ENCODE measurements at regions not wholly inside any gene's neighbourhood (a gene's known extent, or its start where the extent isn't known, plus 50 kb on each side); places are given as distances from the start of the nearest gene placed in this dataset.

GRCh38 chr9:88757406-88758010, 222.5 kb downstream of the NXNL2 start:
- 80 to 82% methylated on average over 9 of the region's 9 CpGs for WGBS, 2 donors
- DNase-seq (ENCODE audit: low spot score in 2 of 2): no peak

GRCh38 chr9:88759364-88759763, 224.4 kb downstream of the NXNL2 start:
- DNase-seq (ENCODE audit: low spot score in 2 of 2): no peak
- no peak overlapping the region for H3K4me3 ChIP-seq (ENCODE audit: low read depth, poor library complexity, severe bottlenecking)
- WGBS, 2 donors: 86 to 93% methylated on average over 5 of the region's 5 CpGs
- intact Hi-C loops (cut with DNase I; ENCODE audit: low total_unique reads): no loop called here
- TF ChIP-seq POLR2A (IDR thresholded peaks at IDR 0.05) (no peak), CTCF (IDR thresholded peaks at IDR 0.05) (no peak)

More at GRCh38 chr9:88757406-88758010, 222.5 kb downstream of the NXNL2 start:
- intact Hi-C loops (cut with DNase I; ENCODE audit: low total_unique reads): no loop called here
- TF ChIP-seq POLR2A (IDR thresholded peaks at IDR 0.05) (no peak), CTCF (IDR thresholded peaks at IDR 0.05) (no peak)
- no peak overlapping the region for H3K4me3 ChIP-seq (ENCODE audit: low read depth, poor library complexity, severe bottlenecking)

- TF ChIP-seq CTCF (IDR thresholded peaks at IDR 0.05) (no peak), POLR2A (IDR thresholded peaks at IDR 0.05) (no peak)
- WGBS, 2 donors: 29 to 41% methylated on average over 4 of the region's 4 CpGs
- no peak for DNase-seq (ENCODE audit: low spot score in 2 of 2)
- intact Hi-C loops (cut with DNase I; ENCODE audit: low total_unique reads): no loop called here
- no peak overlapping the region for H3K4me3 ChIP-seq (ENCODE audit: low read depth, poor library complexity, severe bottlenecking)
Measured at GRCh38 chr9:88766778-88767503, 224.3 kb upstream of the S1PR3 start.

GRCh38 chr9:88767504-88767790, 223.8 kb upstream of the S1PR3 start:
- TF ChIP-seq CTCF (IDR thresholded peaks at IDR 0.05) (no peak), POLR2A (IDR thresholded peaks at IDR 0.05) (no peak)
- intact Hi-C loops (cut with DNase I; ENCODE audit: low total_unique reads): no loop called here

GRCh38 chr9:88772575-88772974, 218.7 kb upstream of the S1PR3 start:
- DNase-seq (ENCODE audit: low spot score in 2 of 2): no peak
- no peak overlapping the region for H3K4me3 ChIP-seq (ENCODE audit: low read depth, poor library complexity, severe bottlenecking)
- no peak for TF ChIP-seq CTCF (IDR thresholded peaks at IDR 0.05)
- 55 to 60% methylated on average over 3 of the region's 3 CpGs for WGBS, 2 donors
- intact Hi-C loops (cut with DNase I; ENCODE audit: low total_unique reads): no loop called here

More at GRCh38 chr9:88767504-88767790, 223.8 kb upstream of the S1PR3 start:
- no peak for DNase-seq (ENCODE audit: low spot score in 2 of 2)
- H3K4me3 ChIP-seq (ENCODE audit: low read depth, poor library complexity, severe bottlenecking): no peak overlapping the region

GRCh38 chr9:88773126-88773525, 218.1 kb upstream of the S1PR3 start:
- DNase-seq (ENCODE audit: low spot score in 2 of 2): no peak
- no peak overlapping the region for H3K4me3 ChIP-seq (ENCODE audit: low read depth, poor library complexity, severe bottlenecking)
- WGBS, 2 donors: 86 to 87% methylated on average over 5 of the region's 5 CpGs
- intact Hi-C loops (cut with DNase I; ENCODE audit: low total_unique reads): no loop called here
- TF ChIP-seq CTCF (IDR thresholded peaks at IDR 0.05) (no peak), POLR2A (IDR thresholded peaks at IDR 0.05) (no peak)

Measured in lower leg skin (tissue), 4 donors.